T-helper 2 cell treated with Interferon-gamma antibody and Interleukin-4, amounts not matched to agents 100 ng/mL and 5 ng/mL, for 36 hours (primary cell): ENCODE measurements at regions not wholly inside any gene's neighbourhood (a gene's known extent, or its start where the extent isn't known, plus 50 kb on each side); places are given as distances from the start of the nearest gene placed in this dataset.

Source experiments
- intact Hi-C: fragments of 100-400 bp; cut with micrococcal nuclease; formaldehyde crosslinking; loops from one replicate; pipeline ENCODE4 v1.15.1; 2023

- intact Hi-C loops: no loop called here
These were observed 714.6 kb upstream of the GRAMD2B start for GRCh38 chr5:125708583-125708982.

- intact Hi-C loops: no loop called here
These were observed 712.5 kb upstream of the GRAMD2B start for GRCh38 chr5:125710745-125711144.

GRCh38 chr5:125712397-125712796, 710.8 kb upstream of the GRAMD2B start:
- intact Hi-C loops: no loop called here

GRCh38 chr5:125713109-125713805, 710.0 kb upstream of the GRAMD2B start:
- intact Hi-C loops: no loop called here

- intact Hi-C loops: no loop called here
These were observed 708.0 kb upstream of the GRAMD2B start for GRCh38 chr5:125715216-125715615.

GRCh38 chr5:125717209-125717608, 706.0 kb upstream of the GRAMD2B start:
- intact Hi-C loops: no loop called here

- intact Hi-C loops: no loop called here
These were observed 703.4 kb upstream of the GRAMD2B start for GRCh38 chr5:125719681-125720347.

- intact Hi-C loops: no loop called here
These were observed 702.9 kb upstream of the GRAMD2B start for GRCh38 chr5:125720348-125720685.

GRCh38 chr5:125720721-125721120, 702.5 kb upstream of the GRAMD2B start:
- intact Hi-C loops: no loop called here

- intact Hi-C loops: no loop called here
These were observed 700.7 kb upstream of the GRAMD2B start for GRCh38 chr5:125722550-125722949.

- intact Hi-C loops: no loop called here
These were observed 697.5 kb upstream of the GRAMD2B start for GRCh38 chr5:125725691-125726090.

GRCh38 chr5:125743939-125744338, 679.3 kb upstream of the GRAMD2B start:
- intact Hi-C loops: no loop called here

- intact Hi-C loops: no loop called here
These were observed 676.3 kb upstream of the GRAMD2B start for GRCh38 chr5:125746917-125747316.

- intact Hi-C loops: no loop called here
These were observed 672.9 kb upstream of the GRAMD2B start for GRCh38 chr5:125750147-125750860.

GRCh38 chr5:125750861-125751186, 672.4 kb upstream of the GRAMD2B start:
- intact Hi-C loops: no loop called here

GRCh38 chr5:125756456-125756855, 666.8 kb upstream of the GRAMD2B start:
- intact Hi-C loops: no loop called here

- intact Hi-C loops: no loop called here
These were observed 656.5 kb upstream of the GRAMD2B start for GRCh38 chr5:125766706-125767105.

GRCh38 chr5:125775896-125776295, 647.3 kb upstream of the GRAMD2B start:
- intact Hi-C loops: no loop called here

GRCh38 chr5:125776656-125777139, 646.5 kb upstream of the GRAMD2B start:
- intact Hi-C loops: no loop called here

- intact Hi-C loops: no loop called here
These were observed 644.4 kb upstream of the GRAMD2B start for GRCh38 chr5:125778791-125779190.

GRCh38 chr5:125785407-125785806, 637.8 kb upstream of the GRAMD2B start:
- intact Hi-C loops: no loop called here

- intact Hi-C loops: no loop called here
These were observed 637.2 kb upstream of the GRAMD2B start for GRCh38 chr5:125786021-125786420.

- intact Hi-C loops: no loop called here
These were observed 629.7 kb upstream of the GRAMD2B start for GRCh38 chr5:125793470-125793869.
